Renal pelvis (tissue), 1 donor: ENCODE measurements at regions not wholly inside any gene's neighbourhood (a gene's known extent, or its start where the extent isn't known, plus 50 kb on each side); places are given as distances from the start of the nearest gene placed in this dataset.

Experiments used
- DNase-seq: peaks from one replicate; pipeline ENCODE4 v3.0.0-alpha.2; 2013

- DNase-seq = no peak
Measured at GRCh38 chr20:11350126-11351005, 567.3 kb upstream of the BTBD3 start.

GRCh38 chr20:11352041-11352440, 565.7 kb upstream of the BTBD3 start:
- no peak for DNase-seq

DNA sequence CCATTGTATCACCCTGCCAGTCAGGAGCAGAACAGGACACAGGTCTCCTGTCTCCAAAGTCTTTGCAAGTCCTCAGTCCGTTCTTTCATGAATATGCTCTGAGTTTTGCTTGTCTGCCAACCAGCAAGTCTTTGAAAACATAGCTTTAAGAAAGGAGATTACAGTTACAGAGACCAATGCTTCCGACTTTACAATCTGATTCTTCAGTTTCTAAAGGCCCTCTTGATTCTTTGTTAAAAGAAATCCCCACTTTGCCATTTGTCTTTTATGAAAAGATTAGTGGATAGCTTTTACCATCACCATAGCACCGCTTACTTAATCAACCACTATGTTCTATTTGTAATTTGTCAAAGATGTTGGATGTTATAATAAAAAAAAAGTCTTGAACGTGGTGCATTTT, 562.8 kb upstream of the BTBD3 start:
- no peak for DNase-seq

- DNase-seq = no peak
Measured at GRCh38 chr20:11355345-11355744, 562.3 kb upstream of the BTBD3 start.

GRCh38 chr20:11356061-11356460, 561.6 kb upstream of the BTBD3 start:
- no peak for DNase-seq

- no peak for DNase-seq
Measured at GRCh38 chr20:11362450-11362849, 555.2 kb upstream of the BTBD3 start.

GRCh38 chr20:11364736-11365135, 553.0 kb upstream of the BTBD3 start:
- no peak for DNase-seq

DNA sequence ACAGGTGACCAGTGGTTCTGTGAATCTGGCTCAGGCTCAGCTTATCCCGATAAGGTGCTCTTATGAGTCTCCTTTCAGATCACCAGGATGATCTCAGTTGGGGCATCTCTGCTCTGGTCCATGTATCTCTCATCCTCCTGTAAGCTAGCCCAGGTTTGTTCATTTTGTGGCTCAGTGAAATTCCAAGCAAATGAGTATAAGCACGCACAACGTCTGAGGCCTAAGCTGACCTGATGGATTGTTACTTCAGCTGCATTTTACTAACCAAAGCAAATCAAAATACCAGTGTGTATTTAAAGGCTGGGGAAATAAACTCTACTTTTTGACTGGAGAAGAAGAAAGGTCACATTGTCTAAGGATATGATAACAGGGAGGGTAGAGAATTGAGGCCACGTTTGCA, 551.0 kb upstream of the BTBD3 start:
- no peak for DNase-seq

GRCh38 chr20:11368499-11368898, 549.2 kb upstream of the BTBD3 start:
- no peak for DNase-seq

- no peak for DNase-seq
Measured at GRCh38 chr20:11368965-11369711, 548.6 kb upstream of the BTBD3 start.

DNA sequence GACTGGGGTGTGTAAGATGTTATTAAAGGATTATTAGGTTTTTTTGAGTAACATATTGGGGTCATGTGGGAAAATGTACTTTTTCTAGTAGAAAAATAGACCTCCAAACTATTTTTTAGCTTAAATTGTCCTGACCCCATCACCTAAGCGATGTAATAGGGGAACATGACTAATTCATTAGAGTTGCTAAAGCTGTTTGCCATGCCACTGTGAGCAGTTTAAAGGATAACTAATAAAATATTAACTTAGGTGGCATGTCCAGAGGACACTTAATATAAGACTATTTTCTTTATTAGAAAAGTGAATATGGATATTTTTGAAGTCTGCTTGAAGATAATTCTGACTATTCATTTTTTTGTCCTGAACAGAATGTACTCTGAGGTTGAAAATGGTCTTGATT, 545.9 kb upstream of the BTBD3 start:
- no peak for DNase-seq

GRCh38 chr20:11372876-11373790, 544.6 kb upstream of the BTBD3 start:
- peak; percentile 64 for DNase-seq

GRCh38 chr20:11375335-11375734, 542.4 kb upstream of the BTBD3 start:
- DNase-seq = no peak

DNA sequence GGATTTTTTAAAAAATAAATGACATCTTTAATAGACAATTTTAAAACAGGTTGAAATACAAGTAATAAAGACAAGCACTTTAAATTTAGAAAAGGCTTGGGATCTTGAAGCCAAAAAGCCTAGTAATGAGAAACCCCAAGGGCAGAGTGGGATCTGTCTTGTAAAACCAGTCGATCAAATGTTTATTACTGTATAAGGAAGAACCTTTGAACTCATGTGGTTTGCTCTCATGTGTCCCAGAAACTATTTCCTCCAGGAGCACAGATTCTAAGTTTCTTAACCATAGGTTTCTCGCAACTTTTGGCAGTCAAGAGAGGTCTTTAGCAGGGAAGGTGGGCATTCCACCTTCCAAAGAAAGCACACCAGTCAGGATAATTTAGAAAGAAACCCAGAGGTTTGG, 541.7 kb upstream of the BTBD3 start:
- no peak for DNase-seq

DNA sequence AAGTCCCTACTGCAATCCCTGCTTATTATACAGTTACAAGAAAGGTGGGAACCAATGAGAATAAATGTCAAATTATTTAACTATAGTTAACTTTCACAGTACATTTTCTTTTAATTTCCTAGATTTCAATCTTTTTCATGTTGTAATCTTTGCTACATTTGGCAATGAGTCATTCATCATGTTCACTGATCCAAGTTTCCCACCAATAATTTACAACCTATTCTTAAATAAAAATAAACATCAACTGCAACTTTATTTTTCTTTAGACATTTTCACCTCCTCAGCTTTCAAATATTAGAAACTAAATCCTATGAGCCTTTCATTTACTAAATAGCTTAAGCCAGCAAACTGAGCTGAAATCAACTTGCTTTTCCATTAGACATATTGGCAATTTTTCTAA, 541.3 kb upstream of the BTBD3 start:
- no peak for DNase-seq

DNA sequence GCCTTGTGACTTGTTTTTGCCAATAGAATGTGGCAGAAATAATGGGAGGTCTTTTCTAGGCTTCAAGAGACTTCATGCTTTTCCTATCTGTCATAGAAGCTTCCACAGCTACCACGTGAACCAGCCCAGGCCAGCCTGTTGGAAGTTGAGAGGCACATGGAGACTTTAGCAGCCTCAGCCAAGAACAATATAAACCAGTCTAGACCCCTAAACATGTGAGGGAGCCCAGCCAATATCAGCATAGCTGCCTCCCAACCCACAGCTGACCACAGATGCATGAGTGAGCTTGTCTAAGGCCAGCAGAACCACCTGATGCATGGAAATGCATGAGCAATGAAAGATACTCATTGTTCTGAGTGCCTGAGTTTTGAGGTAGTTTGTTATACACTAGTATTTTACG, 540.7 kb upstream of the BTBD3 start:
- no peak for DNase-seq

GRCh38 chr20:11377761-11378160, 539.9 kb upstream of the BTBD3 start:
- DNase-seq = no peak

DNA sequence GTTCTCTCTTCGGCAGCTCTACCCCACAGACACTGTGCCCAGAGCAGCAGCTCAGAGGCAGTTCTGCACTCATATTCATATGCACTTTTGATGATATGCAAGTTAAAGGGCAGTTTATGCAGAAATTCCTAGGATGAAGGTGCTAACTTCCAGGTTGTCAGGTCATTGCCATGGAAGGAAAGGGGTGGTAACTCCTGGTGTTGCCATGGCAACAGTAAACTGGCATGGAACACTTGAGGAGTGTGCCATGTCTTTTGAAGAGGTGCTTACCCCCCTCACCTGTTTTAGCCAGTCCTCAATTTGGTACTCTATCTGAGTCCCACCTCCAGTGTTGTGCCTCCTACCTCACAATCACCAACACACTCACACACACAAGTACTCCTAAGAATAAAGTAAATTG, 539.4 kb upstream of the BTBD3 start:
- DNase-seq = no peak

GRCh38 chr20:11379257-11380011, 538.3 kb upstream of the BTBD3 start:
- no peak for DNase-seq

DNA sequence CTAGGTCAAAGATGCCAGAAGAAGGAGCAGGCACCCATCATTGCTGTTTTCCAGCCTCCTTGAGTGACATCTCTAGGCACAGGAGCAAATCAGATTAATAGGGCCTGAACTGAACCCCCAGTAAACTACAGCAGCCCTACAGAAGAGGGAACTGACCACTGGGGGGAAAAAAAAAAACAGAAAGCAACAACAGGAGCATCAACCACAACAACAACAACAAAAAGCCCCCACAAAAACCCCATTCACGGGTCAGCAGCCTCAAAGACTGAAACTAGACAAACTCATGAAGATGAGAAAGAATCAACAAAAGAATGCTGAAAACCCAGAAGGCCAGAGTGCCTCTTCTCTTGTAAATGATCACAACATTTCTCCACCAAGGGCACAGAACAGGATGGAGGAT, 537.4 kb upstream of the BTBD3 start:
- no peak for DNase-seq

DNA sequence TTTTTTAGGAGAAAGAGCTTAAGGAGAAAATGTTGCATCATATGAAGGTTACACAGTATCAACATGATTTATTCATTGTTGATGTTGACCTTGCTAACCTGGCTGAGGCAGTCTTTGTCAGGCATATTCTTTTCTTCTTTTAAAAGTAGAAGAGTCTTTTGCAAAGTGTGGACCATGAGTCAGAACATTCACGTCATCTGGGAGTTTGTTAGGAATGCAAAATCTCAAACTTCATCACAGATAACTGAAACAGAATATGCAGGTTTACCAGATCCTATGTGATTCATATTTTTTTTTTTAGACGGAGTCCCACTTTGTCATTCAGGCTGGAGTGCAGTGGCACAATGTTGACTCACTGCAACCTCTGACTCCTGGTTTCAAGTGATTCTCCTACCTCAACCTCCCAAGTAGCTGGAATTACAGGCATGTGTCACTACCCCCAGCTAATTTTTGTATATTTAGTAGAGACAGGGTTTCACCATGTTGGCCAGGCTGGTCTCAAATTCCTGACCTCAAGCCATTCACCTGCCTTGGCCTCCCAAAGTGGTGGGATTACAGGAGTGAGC, 530.4 kb upstream of the BTBD3 start:
- no peak for DNase-seq
